Dermis microvascular lymphatic vessel endothelial cell (primary cell): ENCODE measurements at regions not wholly inside any gene's neighbourhood (a gene's known extent, or its start where the extent isn't known, plus 50 kb on each side); places are given as distances from the start of the nearest gene placed in this dataset.
"Not testable (repeated sequence)": the region's sequence is repeated elsewhere in the genome, so short reads cannot be mapped to it uniquely, and the experiment has no call there.

Source experiments
- DNase-seq, 2 donors: peaks; one replicate each; pipeline versions ENCODE4 v3.0.0 to v3.0.0-alpha.2; 2010; ENCODE audit warnings: low read depth in 2 of 2

GRCh38 chr2:48043746-48044145, 137.4 kb upstream of the FBXO11 start:
- no peak for DNase-seq

DNA sequence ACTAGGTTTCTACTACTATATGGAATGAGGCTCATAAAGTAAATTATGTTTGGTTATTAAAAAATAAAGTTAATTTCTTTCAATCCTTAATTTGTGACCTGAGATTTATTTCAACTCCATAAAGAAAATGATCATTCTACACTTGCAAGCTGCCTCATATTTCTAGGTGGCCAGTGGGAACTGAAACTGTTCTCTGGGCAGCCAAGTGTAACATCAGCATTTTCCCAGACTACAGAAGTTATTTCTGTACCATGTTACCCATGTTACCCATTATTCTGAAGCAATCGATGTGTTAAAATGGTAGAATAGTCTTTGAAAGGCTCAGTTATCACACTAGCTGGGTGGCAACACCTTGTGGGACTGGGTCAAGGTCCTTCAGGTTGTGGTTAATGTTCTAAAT, 139.3 kb upstream of the FBXO11 start:
- DNase-seq = no peak

- no peak for DNase-seq
Observed at GRCh38 chr2:48048476-48049171, 142.3 kb upstream of the FBXO11 start.

- DNase-seq = no peak
Observed at GRCh38 chr2:48049371-48049770, 143.1 kb upstream of the FBXO11 start.

DNA sequence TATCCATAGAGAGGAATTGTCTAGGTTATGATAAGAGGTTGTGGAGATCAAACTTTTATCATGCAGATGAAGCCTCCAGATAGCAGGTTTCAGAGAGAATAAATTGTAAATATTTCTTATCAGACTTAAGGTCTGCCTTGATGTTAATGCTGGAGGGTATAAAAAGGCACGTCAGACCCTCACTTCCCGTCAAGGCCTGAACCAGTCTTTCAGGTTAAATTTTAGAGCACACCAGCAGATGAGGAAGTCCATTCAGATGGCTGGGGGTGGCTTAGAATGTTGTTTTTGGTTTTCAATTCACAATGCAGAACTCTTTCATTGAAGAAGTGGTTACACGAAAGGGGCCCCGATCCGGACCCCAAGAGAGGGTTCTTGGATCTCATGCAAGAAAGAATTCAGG, 144.4 kb upstream of the FBXO11 start:
- no peak for DNase-seq

DNA sequence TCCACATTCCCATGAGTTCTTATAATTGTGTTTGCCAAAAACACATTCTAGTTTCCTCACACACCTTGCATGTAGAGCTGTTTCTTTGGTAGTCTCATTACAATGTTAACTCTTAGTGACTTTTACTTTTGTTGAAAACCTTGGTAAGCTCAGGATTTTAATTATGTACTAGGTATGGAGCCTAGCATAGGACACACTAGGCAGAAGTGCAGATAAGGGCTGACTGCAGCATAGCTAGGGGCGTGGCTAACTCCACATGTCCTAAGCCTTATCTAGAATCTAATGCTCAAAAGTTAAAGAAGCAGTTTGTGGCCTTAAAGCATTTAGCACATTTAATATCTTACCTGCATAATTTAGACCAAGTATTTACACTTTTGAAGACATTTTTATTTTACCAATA, 153.7 kb upstream of the FBXO11 start:
- no peak for DNase-seq

DNA sequence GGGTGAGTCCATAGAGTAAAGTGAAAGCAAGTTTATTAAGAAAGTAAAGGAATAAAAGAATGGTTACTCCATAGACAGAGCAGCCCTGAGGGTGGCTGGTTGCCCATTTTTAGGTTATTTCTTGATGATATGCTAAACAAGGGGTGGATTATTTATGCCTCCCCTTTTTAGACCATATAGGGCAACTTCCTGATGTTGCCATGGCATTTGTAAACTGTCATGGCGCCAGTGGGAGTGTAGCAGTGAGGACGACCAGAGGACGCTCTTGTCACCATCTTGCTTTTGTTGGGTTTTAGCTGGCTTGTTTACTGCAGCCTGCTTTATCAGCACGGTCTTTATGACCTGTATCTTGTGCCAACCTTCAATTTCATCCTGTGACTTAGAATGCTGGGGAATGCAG, 155.4 kb upstream of the FBXO11 start:
- DNase-seq = not testable (repeated sequence)

- DNase-seq = no peak
Observed at GRCh38 chr2:48065096-48065495, 158.8 kb upstream of the FBXO11 start.

DNA sequence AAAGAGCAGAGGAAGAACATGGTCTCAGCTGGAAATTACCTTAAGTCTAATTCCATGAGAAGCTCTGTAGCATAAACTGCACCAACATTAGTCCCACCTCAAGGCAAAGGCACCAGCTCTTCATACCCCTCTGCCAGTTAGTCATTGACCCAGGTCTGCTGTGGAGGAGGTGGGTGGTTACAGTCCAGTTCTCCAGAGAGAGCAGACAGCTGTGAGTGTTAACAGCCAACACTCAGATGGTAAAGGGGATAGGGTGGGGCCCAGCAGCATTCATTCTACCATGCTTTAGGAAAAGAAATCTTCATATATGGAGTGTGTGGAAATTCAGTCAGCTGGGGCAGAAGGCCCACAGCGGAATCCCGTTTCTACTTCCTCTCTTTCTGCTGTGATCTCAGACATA, 159.7 kb upstream of the FBXO11 start:
- no peak for DNase-seq

DNA sequence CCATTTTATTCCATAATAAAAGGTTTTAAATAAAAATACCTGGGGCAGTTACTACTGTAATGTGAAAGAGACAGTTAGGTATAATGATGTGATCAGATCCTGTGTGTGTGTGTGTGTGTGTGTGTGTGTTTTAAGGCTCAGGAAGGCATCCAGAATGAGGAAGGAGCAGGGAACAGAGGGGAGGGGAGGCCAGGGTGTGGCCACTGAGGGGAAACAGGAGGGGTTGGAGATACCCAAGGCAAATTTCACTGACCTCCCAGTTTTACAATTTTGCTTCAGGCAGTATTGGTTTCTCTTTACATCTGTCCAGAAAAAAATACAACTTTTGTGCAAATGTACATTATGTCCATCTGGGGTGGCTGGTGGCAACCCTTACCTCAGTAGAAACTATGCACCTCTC, 163.5 kb upstream of the FBXO11 start:
- DNase-seq = no peak

DNA sequence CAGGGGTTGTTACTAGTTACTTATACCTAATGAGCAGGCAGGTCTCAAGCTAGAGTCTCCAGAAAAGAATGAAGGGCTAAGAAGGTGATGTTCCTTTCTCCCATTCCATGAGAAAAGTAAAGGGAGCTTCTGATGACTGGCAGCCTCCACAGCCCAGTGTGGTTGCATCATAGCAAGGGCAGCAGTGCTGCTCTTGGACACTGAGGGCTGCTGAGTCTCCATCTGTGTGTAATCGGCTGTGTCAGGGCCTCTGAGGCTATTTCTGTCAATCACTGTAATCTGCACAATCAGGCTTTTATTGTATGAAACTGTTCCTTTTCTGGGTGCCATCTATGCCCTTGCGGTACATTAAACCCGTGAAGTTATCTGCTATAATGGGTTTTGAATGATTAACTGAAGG, 164.1 kb upstream of the FBXO11 start:
- no peak for DNase-seq

GRCh38 chr2:48072583-48072982, 166.3 kb upstream of the FBXO11 start:
- no peak for DNase-seq

DNA sequence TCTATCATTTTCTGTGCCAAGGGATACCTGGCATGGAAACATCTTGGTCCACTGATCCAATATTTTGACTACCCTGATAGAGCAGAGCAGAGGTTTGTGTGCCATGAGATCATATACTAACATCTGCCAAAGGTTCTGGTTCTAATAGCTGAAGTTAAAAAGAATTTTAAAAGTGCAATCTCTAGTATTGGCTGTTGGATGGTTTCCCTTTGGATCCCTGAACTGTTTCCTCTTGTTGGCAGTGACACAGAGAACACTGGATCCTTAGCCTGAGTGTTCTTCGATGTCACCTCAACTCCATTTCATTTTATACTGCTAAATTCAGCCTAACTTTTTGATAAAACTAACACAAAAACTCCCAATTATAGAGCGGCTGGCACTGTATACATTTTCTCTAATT, 169.3 kb upstream of the FBXO11 start:
- no peak for DNase-seq

DNA sequence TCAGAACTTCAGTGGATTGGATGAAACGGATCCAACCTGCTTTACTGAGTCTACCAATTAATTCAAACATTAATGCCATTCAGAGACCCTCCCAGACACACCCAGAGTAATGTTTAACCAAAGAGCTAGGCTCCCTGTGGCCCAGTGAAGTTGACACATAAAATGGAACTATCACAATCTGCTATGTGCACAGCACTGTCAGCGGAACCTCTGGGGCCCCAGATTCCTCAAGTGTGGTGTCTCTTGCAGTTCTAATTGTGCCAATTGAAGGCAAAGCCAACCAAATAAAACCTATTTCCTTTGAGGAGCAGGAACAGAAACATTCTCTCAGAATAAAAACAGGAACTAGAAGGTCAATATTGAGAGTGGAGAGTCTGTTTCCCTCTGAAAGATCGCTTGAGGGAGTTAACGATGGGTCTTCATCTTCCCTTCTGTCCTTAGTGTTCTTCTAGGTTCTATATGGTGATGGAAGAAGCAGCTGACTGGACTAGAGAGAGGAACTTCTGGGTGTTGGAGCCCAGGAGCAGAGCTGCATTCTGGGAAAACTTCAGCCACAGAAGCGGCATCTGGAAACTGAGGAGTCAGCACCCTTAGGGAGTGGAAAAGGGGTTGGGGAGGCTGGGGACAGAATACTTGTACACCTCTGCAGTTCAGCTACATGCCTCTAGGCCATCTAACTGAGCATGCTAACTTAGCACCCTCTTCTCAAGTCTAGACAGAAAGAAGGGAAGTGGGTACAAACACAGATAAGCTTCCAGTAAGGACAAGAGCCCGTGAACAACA, 174.4 kb upstream of the FBXO11 start:
- DNase-seq = no peak

DNA sequence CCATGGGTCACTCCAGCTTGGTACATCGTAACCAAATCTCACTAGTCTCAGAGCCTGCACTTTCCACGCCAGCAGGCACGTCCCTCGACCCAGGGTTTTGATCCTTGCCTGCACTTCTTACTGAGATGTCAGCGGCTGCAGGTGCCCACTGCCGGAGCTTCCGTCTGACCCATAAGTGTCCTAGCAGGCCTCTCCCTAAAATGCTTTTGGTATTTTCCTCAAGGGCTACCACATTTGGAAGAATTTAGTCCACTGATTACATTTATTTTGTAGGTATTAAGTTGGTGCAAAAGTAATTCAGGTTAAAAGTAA, 175.0 kb upstream of the FBXO11 start:
- no peak for DNase-seq

- DNase-seq = no peak
Observed at GRCh38 chr2:48085888-48086287, 179.6 kb upstream of the FBXO11 start.

GRCh38 chr2:48088994-48089393, 182.7 kb upstream of the FBXO11 start:
- no peak for DNase-seq

DNA sequence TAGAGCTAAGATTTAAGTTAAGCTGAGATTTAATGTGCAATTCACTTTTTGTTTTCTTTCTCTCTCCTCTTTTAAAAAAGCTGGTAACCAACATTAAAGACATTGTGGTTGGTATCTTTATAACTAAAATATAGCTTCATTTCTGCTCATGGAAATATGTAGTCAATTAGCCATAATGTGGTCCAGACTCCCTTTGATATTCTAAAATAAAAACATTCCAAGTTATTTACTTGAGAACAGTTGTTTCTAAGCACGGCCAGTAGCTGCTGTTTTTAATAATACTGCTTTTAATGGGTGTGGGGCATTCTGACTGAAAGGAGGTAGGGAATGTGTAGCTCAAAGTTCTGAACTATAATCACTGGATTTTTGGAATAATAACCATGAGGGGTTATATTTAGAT, 183.3 kb upstream of the FBXO11 start:
- no peak for DNase-seq

DNA sequence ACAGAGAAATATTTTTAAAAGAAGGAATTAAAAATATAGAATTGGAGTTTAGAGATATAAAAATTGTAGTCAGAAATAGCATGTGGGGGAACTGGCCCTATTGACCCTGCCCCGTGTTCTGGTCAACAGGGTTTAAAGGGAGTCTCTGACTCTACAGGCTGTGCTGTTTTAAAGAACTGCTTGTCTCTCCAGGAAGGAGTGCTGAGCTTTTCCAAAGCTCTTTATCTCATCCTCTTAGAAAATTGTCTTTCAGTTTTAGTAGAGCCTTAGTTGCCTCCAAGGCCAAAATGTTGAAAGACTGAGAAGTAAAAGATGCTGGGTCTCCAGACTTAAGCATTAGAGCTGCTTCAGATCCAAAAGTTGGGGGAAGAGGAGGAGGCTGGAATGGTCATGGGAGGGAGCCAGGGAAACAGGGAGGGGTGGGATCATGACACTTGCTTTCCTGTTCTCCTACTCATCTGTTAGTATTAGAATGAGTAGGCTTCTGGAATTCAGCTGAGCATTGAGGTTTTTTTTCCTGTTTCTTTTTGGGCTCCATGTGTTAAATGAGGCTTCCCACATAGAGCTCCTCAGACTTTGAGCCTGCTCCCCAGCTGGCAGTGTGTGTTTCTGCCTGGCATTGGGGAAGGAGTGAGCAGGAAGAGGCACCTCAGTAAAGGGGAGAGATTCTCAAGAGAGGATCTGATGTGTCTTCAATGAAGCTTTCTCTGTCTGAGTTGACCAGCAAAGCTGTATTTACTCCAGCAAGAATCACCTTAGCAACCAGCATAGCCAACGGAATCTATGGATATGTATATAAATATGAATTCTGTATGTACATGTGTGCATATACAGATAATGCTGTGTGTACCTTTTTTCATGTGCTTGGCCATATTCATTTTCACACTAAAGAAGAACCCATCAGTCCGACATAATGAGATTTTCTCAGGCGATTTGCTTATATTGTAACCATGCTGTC, 186.8 kb upstream of the FBXO11 start:
- DNase-seq = peak in 1 of 2 donors; percentile 14

DNA sequence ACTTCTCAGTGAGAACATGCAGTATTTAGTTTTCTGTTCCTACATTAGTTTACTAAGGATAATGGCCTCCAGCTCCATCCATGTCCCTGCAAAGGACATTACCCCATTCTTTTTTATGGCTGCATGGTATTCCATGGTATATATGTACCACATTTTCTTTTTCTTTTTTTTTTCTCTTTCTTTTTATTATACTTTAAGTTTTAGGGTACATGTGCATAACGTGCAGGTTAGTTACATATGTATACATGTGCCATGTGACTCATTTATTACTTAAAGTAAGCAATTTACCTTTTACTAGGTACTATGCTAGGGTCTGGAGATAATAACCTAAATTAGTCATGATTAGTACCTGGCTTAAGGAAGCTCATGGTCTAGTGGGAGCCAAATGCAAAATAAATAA, 190.5 kb upstream of the FBXO11 start:
- not testable (repeated sequence) for DNase-seq

DNA sequence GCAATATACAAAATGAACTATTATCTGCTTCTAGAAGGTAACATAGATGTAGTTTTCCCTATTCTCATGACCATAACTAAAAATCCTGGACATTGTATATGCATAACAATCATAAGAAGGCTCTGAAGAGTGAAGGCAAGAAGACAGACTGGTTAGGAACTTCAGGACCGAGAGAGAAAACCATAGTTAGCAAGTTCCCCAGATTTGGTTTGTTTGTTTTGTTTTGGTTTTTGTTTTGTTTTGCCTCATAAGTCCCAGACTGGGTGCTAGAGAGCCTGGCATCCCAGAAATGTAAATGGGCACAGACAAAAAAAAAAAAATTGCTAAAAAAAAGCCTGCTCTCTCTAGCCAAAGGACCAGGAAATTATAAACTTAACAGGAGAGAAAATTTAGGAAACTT, 192.2 kb upstream of the FBXO11 start:
- no peak for DNase-seq

DNA sequence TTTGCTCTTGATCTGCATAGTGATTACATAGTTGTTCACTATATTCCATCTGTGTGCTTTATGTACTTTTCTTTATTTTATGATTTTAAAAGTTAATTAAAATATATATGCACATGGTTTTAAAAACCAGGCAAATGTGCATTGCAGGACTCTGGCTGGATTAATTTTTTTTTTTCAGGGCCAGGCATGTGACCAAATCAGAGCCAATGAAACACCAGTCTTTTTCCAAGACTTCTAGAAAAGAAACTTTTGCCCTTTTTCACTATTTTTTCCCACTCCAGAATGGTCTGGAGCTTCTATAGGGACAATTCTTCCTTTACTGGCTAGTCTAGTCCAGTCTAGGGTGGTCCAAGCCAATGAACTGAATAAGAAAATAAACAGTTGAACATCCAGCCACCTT, 198.1 kb upstream of the FBXO11 start:
- DNase-seq = no peak
